HG03135 (cell line): ENCODE measurements at regions not wholly inside any gene's neighbourhood (a gene's known extent, or its start where the extent isn't known, plus 50 kb on each side); places are given as distances from the start of the nearest gene placed in this dataset.
"Not testable (repeated sequence)": the region's sequence is repeated elsewhere in the genome, so short reads cannot be mapped to it uniquely, and the experiment has no call there.

ENCODE experiments used
- ATAC-seq: cut with Tn5 transposase; IDR thresholded peaks from one replicate; pipeline ENCODE4 v1.9.1; 2021; ENCODE audit warnings: mild to moderate bottlenecking, moderate library complexity; ENCODE audit not compliant: unreplicated experiment

GRCh38 chr10:30765022-30765615 is 135.6 kb upstream of the LYZL2 start:
- no peak for ATAC-seq

GRCh38 chr10:30763918-30764317 is 134.4 kb upstream of the LYZL2 start:
- ATAC-seq = no peak

- ATAC-seq = no peak
Measured at GRCh38 chr10:30762620-30763019, 133.1 kb upstream of the LYZL2 start.

GRCh38 chr10:30759423-30759822 is 129.9 kb upstream of the LYZL2 start:
- no peak for ATAC-seq

- no peak for ATAC-seq
Measured at GRCh38 chr10:30758338-30758737, 128.8 kb upstream of the LYZL2 start.

- no peak for ATAC-seq
Measured at GRCh38 chr10:30756896-30757295, 127.3 kb upstream of the LYZL2 start.

- no peak for ATAC-seq
Measured at GRCh38 chr10:30756151-30756550, 126.6 kb upstream of the LYZL2 start.

- ATAC-seq = no peak
Measured at GRCh38 chr10:30755441-30755953, 125.9 kb upstream of the LYZL2 start.

- no peak for ATAC-seq
Measured at GRCh38 chr10:30752481-30752881, 122.9 kb upstream of the LYZL2 start.

GRCh38 chr10:30751678-30752331 is 122.3 kb upstream of the LYZL2 start:
- ATAC-seq = no peak

- ATAC-seq = no peak
Measured at GRCh38 chr10:30750971-30751677, 121.6 kb upstream of the LYZL2 start.

- no peak for ATAC-seq
Measured at GRCh38 chr10:30749385-30749784, 119.8 kb upstream of the LYZL2 start.

GRCh38 chr10:30748152-30748973 is 118.8 kb upstream of the LYZL2 start:
- no peak for ATAC-seq

- ATAC-seq = no peak
Measured at GRCh38 chr10:30747633-30748032, 118.1 kb upstream of the LYZL2 start.

GRCh38 chr10:30745953-30746352 is 116.4 kb upstream of the LYZL2 start:
- no peak for ATAC-seq

- ATAC-seq = no peak
Measured at GRCh38 chr10:30744106-30744505, 114.6 kb upstream of the LYZL2 start.

GRCh38 chr10:30743586-30743985 is 114.0 kb upstream of the LYZL2 start:
- no peak for ATAC-seq

GRCh38 chr10:30742471-30742870 is 112.9 kb upstream of the LYZL2 start:
- ATAC-seq = peak; percentile 93

- not testable (repeated sequence) for ATAC-seq
Measured at GRCh38 chr10:30740774-30741173, 111.2 kb upstream of the LYZL2 start.

- no peak for ATAC-seq
Measured at GRCh38 chr10:30738416-30738815, 108.9 kb upstream of the LYZL2 start.

- no peak for ATAC-seq
Measured at GRCh38 chr10:30737931-30738391, 108.4 kb upstream of the LYZL2 start.
